Nephron progenitor cell (in vitro differentiated cells): ENCODE measurements at regions not wholly inside any gene's neighbourhood (a gene's known extent, or its start where the extent isn't known, plus 50 kb on each side); places are given as distances from the start of the nearest gene placed in this dataset.

Experiments used
- DNase-seq: peaks from one replicate; pipeline ENCODE4 v3.0.0; 2021
- H3K27ac Mint-ChIP-seq: 2 replicates; pipeline ENCODE4 v1.8.0; 2021; ENCODE audit warnings: mild to moderate bottlenecking, moderate library complexity, mixed read lengths
- H3K27me3 Mint-ChIP-seq: 2 replicates; pipeline ENCODE4 v1.8.0; 2021; ENCODE audit warnings: mild to moderate bottlenecking, low read depth, mixed read lengths; ENCODE audit not compliant: poor library complexity
- H3K36me3 Mint-ChIP-seq: 2 replicates; pipeline ENCODE4 v1.8.0; 2021; ENCODE audit warnings: low read depth, mixed read lengths
- H3K4me1 Mint-ChIP-seq: 2 replicates; pipeline ENCODE4 v1.8.0; 2021; ENCODE audit warnings: mixed read lengths
- H3K4me3 Mint-ChIP-seq: 2 replicates; pipeline ENCODE4 v1.8.0; 2021; ENCODE audit warnings: mild to moderate bottlenecking, moderate library complexity, mixed read lengths
- H3K9me3 Mint-ChIP-seq: 2 replicates; pipeline ENCODE4 v1.8.0; 2021; ENCODE audit warnings: mild to moderate bottlenecking, moderate library complexity, mixed read lengths
- TF ChIP-seq, protein P1 (sequence below): fragments of 200-600 bp; sonication (generic); IDR thresholded peaks from 2 replicates; pipeline ENCODE4 v1.5.0; 2021; ENCODE audit warnings: antibody characterized with exemption

DNA sequence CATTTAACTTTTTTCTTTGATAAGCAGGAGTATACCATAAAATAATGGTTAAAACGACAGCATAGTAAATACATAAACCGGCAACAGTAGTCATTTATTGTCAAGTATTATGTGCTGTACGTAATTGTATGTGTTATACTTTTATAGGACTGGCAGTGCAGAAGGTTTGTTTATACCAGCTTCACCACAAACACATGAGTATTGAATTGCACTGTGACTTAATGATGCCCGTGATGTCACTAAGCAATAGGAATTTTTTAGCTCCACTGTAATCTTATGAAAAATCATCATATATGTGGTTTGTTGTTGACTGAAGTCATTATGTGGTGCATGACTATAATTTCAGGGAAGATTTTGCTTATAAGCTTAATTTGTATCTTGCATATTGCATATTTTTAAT lies 424.6 kb downstream of the PABPC4L start:
- H3K4me3 Mint-ChIP-seq: no peak overlapping the region
- no peak overlapping the region for H3K27ac Mint-ChIP-seq
- no peak for DNase-seq
- peaks cover 11% of the 10 kb centered on the region for H3K9me3 Mint-ChIP-seq
- no peaks in the 10 kb centered on the region for H3K27me3 Mint-ChIP-seq
- TF ChIP-seq, protein P1, sequence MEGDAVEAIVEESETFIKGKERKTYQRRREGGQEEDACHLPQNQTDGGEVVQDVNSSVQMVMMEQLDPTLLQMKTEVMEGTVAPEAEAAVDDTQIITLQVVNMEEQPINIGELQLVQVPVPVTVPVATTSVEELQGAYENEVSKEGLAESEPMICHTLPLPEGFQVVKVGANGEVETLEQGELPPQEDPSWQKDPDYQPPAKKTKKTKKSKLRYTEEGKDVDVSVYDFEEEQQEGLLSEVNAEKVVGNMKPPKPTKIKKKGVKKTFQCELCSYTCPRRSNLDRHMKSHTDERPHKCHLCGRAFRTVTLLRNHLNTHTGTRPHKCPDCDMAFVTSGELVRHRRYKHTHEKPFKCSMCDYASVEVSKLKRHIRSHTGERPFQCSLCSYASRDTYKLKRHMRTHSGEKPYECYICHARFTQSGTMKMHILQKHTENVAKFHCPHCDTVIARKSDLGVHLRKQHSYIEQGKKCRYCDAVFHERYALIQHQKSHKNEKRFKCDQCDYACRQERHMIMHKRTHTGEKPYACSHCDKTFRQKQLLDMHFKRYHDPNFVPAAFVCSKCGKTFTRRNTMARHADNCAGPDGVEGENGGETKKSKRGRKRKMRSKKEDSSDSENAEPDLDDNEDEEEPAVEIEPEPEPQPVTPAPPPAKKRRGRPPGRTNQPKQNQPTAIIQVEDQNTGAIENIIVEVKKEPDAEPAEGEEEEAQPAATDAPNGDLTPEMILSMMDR: no peak
- no peaks in the 10 kb centered on the region for H3K4me1 Mint-ChIP-seq
- no peaks in the 10 kb centered on the region for H3K36me3 Mint-ChIP-seq

DNA sequence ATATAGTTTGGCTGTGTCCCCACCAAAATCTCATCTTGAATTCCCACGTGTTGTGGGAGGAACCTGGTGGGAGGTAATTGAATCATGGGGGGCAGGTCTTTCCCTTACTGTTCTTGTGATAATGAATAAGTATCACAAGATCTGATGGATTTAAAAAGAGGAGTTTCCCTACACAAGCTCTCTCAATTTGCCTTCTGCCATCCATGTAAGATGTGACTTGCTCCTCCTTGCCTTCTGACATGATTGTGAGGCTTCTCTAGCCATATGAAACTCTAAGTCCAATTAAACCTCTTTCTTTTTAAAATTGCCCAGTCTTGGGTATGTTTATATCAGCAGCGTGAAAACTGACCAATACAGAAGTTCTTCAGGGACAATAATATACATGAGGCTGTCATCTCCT lies 425.1 kb downstream of the PABPC4L start:
- TF ChIP-seq, protein P1: no peak
- no peaks in the 10 kb centered on the region for H3K36me3 Mint-ChIP-seq
- no peak overlapping the region for H3K27ac Mint-ChIP-seq
- H3K4me3 Mint-ChIP-seq: no peak overlapping the region
- DNase-seq: no peak
- H3K9me3 Mint-ChIP-seq: peaks cover 14% of the 10 kb centered on the region
- no peaks in the 10 kb centered on the region for H3K4me1 Mint-ChIP-seq
- no peaks in the 10 kb centered on the region for H3K27me3 Mint-ChIP-seq

DNA sequence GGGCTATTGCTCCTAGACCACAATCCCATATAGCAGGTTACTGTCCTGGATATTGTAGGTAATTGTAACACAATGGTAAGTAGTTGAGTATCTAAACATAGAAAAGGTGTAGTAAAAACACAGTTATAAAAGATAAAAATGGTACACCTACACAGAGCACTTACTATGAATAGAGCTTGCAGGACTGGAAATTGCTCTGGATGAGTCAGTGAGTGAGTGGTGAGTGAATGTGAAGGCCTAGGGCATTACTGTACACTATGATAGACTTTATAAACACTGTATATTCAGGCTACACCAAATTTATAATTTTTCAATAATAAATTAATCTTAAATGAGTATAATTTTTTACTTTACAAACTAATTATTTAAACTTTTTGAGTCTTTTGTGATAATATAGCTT lies 425.7 kb downstream of the PABPC4L start:
- Mint-ChIP-seq H3K27ac (no peak overlapping the region), H3K9me3 (peaks cover 20% of the 10 kb centered on the region), H3K27me3 (no peaks in the 10 kb centered on the region), H3K4me3 (no peak overlapping the region), H3K4me1 (no peaks in the 10 kb centered on the region), H3K36me3 (peaks cover 5% of the 10 kb centered on the region)
- TF ChIP-seq, protein P1: no peak
- no peak for DNase-seq

DNA sequence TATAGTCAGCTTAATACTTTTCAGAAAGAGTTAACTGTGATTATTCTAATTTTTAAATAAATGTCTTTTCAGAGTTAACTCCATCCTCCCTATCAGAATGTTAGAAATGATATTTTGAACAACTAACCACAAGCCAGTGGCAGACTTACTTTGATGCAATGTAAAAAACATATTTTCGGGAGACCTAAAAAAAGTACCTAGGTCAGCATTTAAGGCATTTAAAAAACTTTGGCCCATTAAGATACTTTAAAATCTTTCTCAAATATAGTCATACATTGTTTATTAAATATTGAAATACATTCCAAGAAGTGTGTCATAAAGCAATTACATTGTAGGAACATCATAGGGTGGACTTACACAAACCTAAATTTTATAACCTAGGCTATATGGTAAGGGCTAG lies 426.1 kb downstream of the PABPC4L start:
- peaks cover 9% of the 10 kb centered on the region for H3K36me3 Mint-ChIP-seq
- no peak overlapping the region for H3K4me3 Mint-ChIP-seq
- TF ChIP-seq, protein P1: no peak
- H3K4me1 Mint-ChIP-seq: no peaks in the 10 kb centered on the region
- H3K27me3 Mint-ChIP-seq: no peaks in the 10 kb centered on the region
- no peak for DNase-seq
- peaks cover 25% of the 10 kb centered on the region for H3K9me3 Mint-ChIP-seq
- no peak overlapping the region for H3K27ac Mint-ChIP-seq

DNA sequence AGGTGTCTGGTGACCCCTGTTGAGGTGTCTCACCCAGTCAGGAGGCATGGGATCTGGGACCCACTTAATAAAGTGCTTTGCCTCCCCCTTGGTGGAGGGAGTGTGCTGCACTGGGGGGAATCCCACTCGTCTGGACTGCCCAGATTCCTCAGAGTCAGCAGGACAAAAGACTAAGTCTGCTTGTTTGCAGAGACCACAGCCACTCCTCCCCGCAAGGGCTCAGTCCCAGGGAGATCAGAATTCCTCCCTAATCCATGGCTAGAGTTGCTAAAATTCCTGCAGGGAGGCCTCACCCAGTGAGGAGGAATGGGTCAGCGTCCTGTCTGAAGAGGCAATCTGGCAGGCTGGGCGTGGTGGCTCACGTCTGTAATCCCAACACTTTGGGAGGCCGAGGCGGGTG lies 442.2 kb downstream of the PABPC4L start:
- TF ChIP-seq, protein P1: no peak
- H3K4me1 Mint-ChIP-seq: no peaks in the 10 kb centered on the region
- DNase-seq: no peak

DNA sequence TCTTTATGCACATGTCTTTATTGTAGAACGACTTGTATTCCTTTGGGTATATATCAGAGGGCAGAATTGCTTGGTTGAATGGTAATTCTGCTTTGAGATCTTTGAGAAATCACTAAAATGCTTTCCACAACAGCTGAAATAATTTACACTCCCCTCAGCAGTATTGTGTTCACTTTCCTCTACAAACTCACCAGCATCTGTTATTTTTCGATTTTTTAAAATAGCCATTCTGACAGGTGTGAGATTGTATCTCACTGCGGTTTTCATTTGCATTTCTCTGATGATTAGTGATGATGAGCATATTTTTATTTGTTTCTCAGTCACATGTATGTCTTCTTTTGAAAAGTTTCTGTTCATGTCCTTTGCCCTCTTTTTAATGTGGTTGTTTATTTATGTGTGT lies 459.8 kb downstream of the PABPC4L start:
- H3K27ac Mint-ChIP-seq: no peak overlapping the region
- peaks cover 14% of the 10 kb centered on the region for H3K9me3 Mint-ChIP-seq
- no peaks in the 10 kb centered on the region for H3K36me3 Mint-ChIP-seq
- no peak for DNase-seq
- TF ChIP-seq, protein P1: no peak
- H3K4me1 Mint-ChIP-seq: no peaks in the 10 kb centered on the region
- H3K27me3 Mint-ChIP-seq: no peaks in the 10 kb centered on the region
- no peak overlapping the region for H3K4me3 Mint-ChIP-seq

More for the DNA sequence above, 442.2 kb downstream of the PABPC4L start:
- Mint-ChIP-seq H3K4me3 (no peak overlapping the region), H3K27me3 (no peaks in the 10 kb centered on the region), H3K36me3 (no peaks in the 10 kb centered on the region), H3K27ac (no peak overlapping the region), H3K9me3 (no peaks in the 10 kb centered on the region)
